ENCODE measurements at regions not wholly inside any gene's neighbourhood (a gene's known extent, or its start where the extent isn't known, plus 50 kb on each side); places are given as distances from the start of the nearest gene placed in this dataset.
A peak's percentile ranks its signal among the peaks of the same experiment; 100 is the strongest.

- peak overlapping the region; percentile 39 for H3K4me3 ChIP-seq
- H3K36me3 ChIP-seq = no peaks in the 10 kb centered on the region
- WGBS, 2 donors (ENCODE audit: low coverage in 1 of 2) = 4 to 7% methylated on average over 7 of the region's 7 CpGs
- no peaks in the 10 kb centered on the region for H3K27me3 ChIP-seq
- H3K27ac ChIP-seq = peak overlapping the region; percentile 39 to 71 (median 54)
- ATAC-seq = peak; percentile 62
- peaks cover 0 to 18% (median 0%) of the 10 kb centered on the region in 3 donors for H3K4me1 ChIP-seq
- no peaks in the 10 kb centered on the region for H3K9me3 ChIP-seq
- TF ChIP-seq CTCF (IDR thresholded peaks at IDR 0.05) = peak; percentile 17 to 53 (median 46)
- TF ChIP-seq POLR2AphosphoS5 (IDR thresholded peaks at IDR 0.05) = peak; percentile 52
- no peak for TF ChIP-seq EP300 (IDR thresholded peaks at IDR 0.05)
Observed at GRCh38 chr4:112910109-112910736, 139.2 kb upstream of the ANK2 start.

GRCh38 chr4:112916868-112917267 is 132.6 kb upstream of the ANK2 start:
- TF ChIP-seq POLR2A (IDR thresholded peaks at IDR 0.05) = no peak
- TF ChIP-seq EP300 (IDR thresholded peaks at IDR 0.05) = no peak
- TF ChIP-seq POLR2AphosphoS5 (IDR thresholded peaks at IDR 0.05) = no peak
- TF ChIP-seq CTCF (IDR thresholded peaks at IDR 0.05) = no peak
- 54 to 66% methylated on average over 3 of the region's 3 CpGs for WGBS, 2 donors (ENCODE audit: low coverage in 1 of 2)
- no peaks in the 10 kb centered on the region for H3K9me3 ChIP-seq

GRCh38 chr4:112923516-112923915 is 125.9 kb upstream of the ANK2 start:
- no peak overlapping the region for H3K4me3 ChIP-seq
- peak overlapping the region; percentile 41 to 66 (median 60) for H3K27ac ChIP-seq
- ATAC-seq = peak; percentile 69
- TF ChIP-seq POLR2A (IDR thresholded peaks at IDR 0.05) (no peak), POLR2AphosphoS5 (IDR thresholded peaks at IDR 0.05) (no peak), EP300 (IDR thresholded peaks at IDR 0.05) (no peak), CTCF (IDR thresholded peaks at IDR 0.05) (no peak)
- H3K9me3 ChIP-seq = no peaks in the 10 kb centered on the region
- no peaks in the 10 kb centered on the region for H3K36me3 ChIP-seq
- 31 to 33% methylated on average over 1 of the region's 1 CpG for WGBS, 2 donors (ENCODE audit: low coverage in 1 of 2)
- H3K27me3 ChIP-seq = no peaks in the 10 kb centered on the region
- peaks cover 3 to 58% (median 9%) of the 10 kb centered on the region in 3 donors for H3K4me1 ChIP-seq

More at GRCh38 chr4:112916868-112917267, 132.6 kb upstream of the ANK2 start:
- no peaks in the 10 kb centered on the region for H3K27me3 ChIP-seq
- H3K4me1 ChIP-seq = peaks cover 0 to 5% (median 3%) of the 10 kb centered on the region in 3 donors
- ATAC-seq = no peak
- H3K36me3 ChIP-seq = no peaks in the 10 kb centered on the region
- H3K27ac ChIP-seq = no peak overlapping the region
- no peak overlapping the region for H3K4me3 ChIP-seq

GRCh38 chr4:112926819-112927218 is 122.6 kb upstream of the ANK2 start:
- no peaks in the 10 kb centered on the region for H3K36me3 ChIP-seq
- TF ChIP-seq EP300 (IDR thresholded peaks at IDR 0.05) (no peak), POLR2AphosphoS5 (IDR thresholded peaks at IDR 0.05) (no peak), CTCF (IDR thresholded peaks at IDR 0.05) (no peak), POLR2A (IDR thresholded peaks at IDR 0.05) (no peak)
- H3K4me3 ChIP-seq = no peak overlapping the region
- H3K27me3 ChIP-seq = no peaks in the 10 kb centered on the region
- 83 to 100% methylated on average over 1 of the region's 1 CpG for WGBS, 2 donors (ENCODE audit: low coverage in 1 of 2)
- no peaks in the 10 kb centered on the region for H3K9me3 ChIP-seq
- no peak for ATAC-seq
- H3K4me1 ChIP-seq = peaks cover 0 to 53% (median 9%) of the 10 kb centered on the region in 3 donors
- H3K27ac ChIP-seq = peak overlapping the region; percentile 53 to 73 (median 56)

- H3K27me3 ChIP-seq = no peaks in the 10 kb centered on the region
- H3K27ac ChIP-seq = peak overlapping the region; percentile 53 to 73 (median 56)
- H3K36me3 ChIP-seq = no peaks in the 10 kb centered on the region
- no peak overlapping the region for H3K4me3 ChIP-seq
- H3K4me1 ChIP-seq = peaks cover 0 to 52% (median 9%) of the 10 kb centered on the region in 3 donors
- 9 to 40% methylated on average over 1 of the region's 1 CpG for WGBS, 2 donors (ENCODE audit: low coverage in 1 of 2)
- H3K9me3 ChIP-seq = no peaks in the 10 kb centered on the region
- ATAC-seq = peak; percentile 52
- TF ChIP-seq CTCF (IDR thresholded peaks at IDR 0.05) (no peak), POLR2A (IDR thresholded peaks at IDR 0.05) (no peak), EP300 (IDR thresholded peaks at IDR 0.05) (no peak), POLR2AphosphoS5 (IDR thresholded peaks at IDR 0.05) (no peak)
Observed at GRCh38 chr4:112927544-112927943, 121.9 kb upstream of the ANK2 start.

Measured in gastroesophageal sphincter (tissue), 4 donors.